ENCODE measurements at regions not wholly inside any gene's neighbourhood (a gene's known extent, or its start where the extent isn't known, plus 50 kb on each side); places are given as distances from the start of the nearest gene placed in this dataset.

DNA sequence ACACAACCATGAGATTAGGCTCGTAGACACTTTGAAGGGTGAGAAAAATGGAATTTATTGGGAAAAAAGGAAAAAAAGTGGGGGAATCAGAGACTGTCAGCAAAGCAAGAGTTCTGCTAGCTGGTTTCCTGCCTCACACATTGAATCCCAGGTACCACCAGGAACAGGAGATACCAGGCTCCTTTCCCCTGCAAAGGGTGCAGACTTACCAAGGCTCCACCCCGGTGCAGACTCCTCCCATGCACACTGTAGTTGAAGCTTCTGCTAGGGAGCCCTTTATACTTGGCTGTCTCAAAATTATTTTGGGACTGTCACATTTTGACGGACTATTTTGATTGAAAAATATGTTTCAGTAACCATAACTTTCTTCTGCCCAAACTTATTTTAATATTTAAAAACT is 819.9 kb upstream of the GBE1 start:
- FAIRE-seq, result no peak
- DNase-seq (ENCODE audit: low read depth), result no peak
- no peaks in the 10 kb centered on the region for H3K27me3 ChIP-seq (ENCODE audit: control insufficient read depth, insufficient read depth, low read length)

GRCh38 chr3:82572721-82573120 is 811.3 kb upstream of the GBE1 start:
- TF ChIP-seq, protein P1, sequence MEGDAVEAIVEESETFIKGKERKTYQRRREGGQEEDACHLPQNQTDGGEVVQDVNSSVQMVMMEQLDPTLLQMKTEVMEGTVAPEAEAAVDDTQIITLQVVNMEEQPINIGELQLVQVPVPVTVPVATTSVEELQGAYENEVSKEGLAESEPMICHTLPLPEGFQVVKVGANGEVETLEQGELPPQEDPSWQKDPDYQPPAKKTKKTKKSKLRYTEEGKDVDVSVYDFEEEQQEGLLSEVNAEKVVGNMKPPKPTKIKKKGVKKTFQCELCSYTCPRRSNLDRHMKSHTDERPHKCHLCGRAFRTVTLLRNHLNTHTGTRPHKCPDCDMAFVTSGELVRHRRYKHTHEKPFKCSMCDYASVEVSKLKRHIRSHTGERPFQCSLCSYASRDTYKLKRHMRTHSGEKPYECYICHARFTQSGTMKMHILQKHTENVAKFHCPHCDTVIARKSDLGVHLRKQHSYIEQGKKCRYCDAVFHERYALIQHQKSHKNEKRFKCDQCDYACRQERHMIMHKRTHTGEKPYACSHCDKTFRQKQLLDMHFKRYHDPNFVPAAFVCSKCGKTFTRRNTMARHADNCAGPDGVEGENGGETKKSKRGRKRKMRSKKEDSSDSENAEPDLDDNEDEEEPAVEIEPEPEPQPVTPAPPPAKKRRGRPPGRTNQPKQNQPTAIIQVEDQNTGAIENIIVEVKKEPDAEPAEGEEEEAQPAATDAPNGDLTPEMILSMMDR (IDR thresholded peaks at IDR 0.05; ENCODE audit: insufficient read depth, low read length, severe bottlenecking), result no peak
- FAIRE-seq, result no peak
- peak; percentile 91 for DNase-seq (ENCODE audit: low read depth)
- Histone ChIP-seq H3K27me3 (ENCODE audit: control insufficient read depth, insufficient read depth, low read length) (no peaks in the 10 kb centered on the region), H3K36me3 (ENCODE audit: control insufficient read depth, insufficient read depth, low read length) (no peaks in the 10 kb centered on the region), H3K4me3 (ENCODE audit: low read depth, low read length) (no peak overlapping the region)

More for the DNA sequence above, 819.9 kb upstream of the GBE1 start:
- TF ChIP-seq, protein P1 (IDR thresholded peaks at IDR 0.05; ENCODE audit: insufficient read depth, low read length, severe bottlenecking), result no peak
- Histone ChIP-seq H3K4me3 (ENCODE audit: low read depth, low read length) (no peak overlapping the region), H3K36me3 (ENCODE audit: control insufficient read depth, insufficient read depth, low read length) (no peaks in the 10 kb centered on the region)

DNA sequence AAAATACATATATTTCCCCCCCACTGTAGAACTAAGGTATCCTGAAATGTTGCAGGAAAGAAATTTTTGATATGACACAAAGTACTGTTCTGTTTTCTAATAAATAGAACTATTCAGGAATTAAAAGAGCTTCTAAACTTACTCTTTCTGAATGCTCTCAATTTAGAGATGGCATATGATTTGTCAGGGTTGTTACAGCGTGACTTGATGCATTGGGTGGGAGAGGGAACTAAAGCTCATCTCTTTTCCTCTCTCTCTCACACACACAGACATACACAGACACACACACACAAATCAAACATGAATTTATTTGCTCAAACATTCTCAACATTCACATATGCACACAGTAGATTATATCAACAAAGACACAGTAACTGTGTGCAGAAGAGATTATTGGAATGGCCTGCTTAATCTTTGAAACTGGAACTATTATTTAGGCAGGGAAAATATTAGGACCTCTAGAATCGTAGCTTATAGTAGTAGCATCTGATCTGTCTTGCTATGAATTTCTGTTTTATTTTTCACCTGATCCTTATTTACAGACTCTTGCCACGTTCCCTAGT is 807.4 kb upstream of the GBE1 start:
- TF ChIP-seq, protein P1 (IDR thresholded peaks at IDR 0.05; ENCODE audit: insufficient read depth, low read length, severe bottlenecking), result no peak
- H3K27me3 ChIP-seq (ENCODE audit: control insufficient read depth, insufficient read depth, low read length), result no peaks in the 10 kb centered on the region
- DNase-seq (ENCODE audit: low read depth) (no peak), FAIRE-seq (no peak)
- no peaks in the 10 kb centered on the region for H3K36me3 ChIP-seq (ENCODE audit: control insufficient read depth, insufficient read depth, low read length)
- no peak overlapping the region for H3K4me3 ChIP-seq (ENCODE audit: low read depth, low read length)

- Histone ChIP-seq H3K27me3 (ENCODE audit: control insufficient read depth, insufficient read depth, low read length) (no peaks in the 10 kb centered on the region), H3K4me3 (ENCODE audit: low read depth, low read length) (no peak overlapping the region), H3K36me3 (ENCODE audit: control insufficient read depth, insufficient read depth, low read length) (no peaks in the 10 kb centered on the region)
- no peak for DNase-seq (ENCODE audit: low read depth)
- no peak for FAIRE-seq
- TF ChIP-seq, protein P1 (IDR thresholded peaks at IDR 0.05; ENCODE audit: insufficient read depth, low read length, severe bottlenecking), result no peak
These were observed 805.7 kb upstream of the GBE1 start for GRCh38 chr3:82567029-82567600.

DNA sequence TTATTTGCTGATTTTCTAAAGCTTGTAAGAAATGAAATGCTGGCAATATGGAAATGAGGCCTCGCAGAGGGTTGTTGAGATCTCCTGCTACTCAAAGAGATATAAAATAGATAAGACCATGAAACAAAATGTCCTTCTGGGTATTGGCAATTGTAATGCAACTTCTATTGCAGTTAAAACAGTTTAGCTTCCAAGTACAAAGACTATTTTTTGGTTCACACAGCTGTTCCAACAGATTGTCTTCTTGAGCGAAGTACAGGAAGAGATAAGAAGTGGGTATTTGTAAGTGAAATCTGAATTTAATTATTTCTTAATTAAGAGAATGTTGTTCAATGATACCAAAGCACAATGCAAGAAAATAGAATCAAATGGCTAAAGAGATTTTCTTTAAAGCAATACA is 801.5 kb upstream of the GBE1 start:
- no peak overlapping the region for H3K4me3 ChIP-seq (ENCODE audit: low read depth, low read length)
- H3K36me3 ChIP-seq (ENCODE audit: control insufficient read depth, insufficient read depth, low read length), result no peaks in the 10 kb centered on the region
- TF ChIP-seq, protein P1 (IDR thresholded peaks at IDR 0.05; ENCODE audit: insufficient read depth, low read length, severe bottlenecking), result no peak
- DNase-seq (ENCODE audit: low read depth), result no peak
- FAIRE-seq, result no peak
- H3K27me3 ChIP-seq (ENCODE audit: control insufficient read depth, insufficient read depth, low read length), result no peaks in the 10 kb centered on the region

DNA sequence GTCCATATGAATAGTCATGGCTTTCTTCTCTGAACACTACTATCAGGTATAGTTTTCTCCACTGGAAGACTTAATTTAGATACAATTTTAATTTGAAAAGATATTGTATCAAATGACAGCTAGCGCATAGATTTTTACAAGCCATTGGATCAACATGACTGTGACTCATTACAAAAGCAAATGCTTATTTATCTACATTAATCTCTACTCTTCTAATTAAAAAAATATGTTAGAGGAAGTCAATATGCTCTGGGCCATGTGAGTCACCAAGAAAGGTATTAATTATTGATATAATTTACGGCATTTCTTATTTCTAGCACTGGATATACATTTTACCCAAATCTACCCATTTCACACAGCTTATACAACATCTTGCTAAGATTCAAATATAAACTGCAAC is 800.3 kb upstream of the GBE1 start:
- Histone ChIP-seq H3K27me3 (ENCODE audit: control insufficient read depth, insufficient read depth, low read length) (no peaks in the 10 kb centered on the region), H3K36me3 (ENCODE audit: control insufficient read depth, insufficient read depth, low read length) (no peaks in the 10 kb centered on the region), H3K4me3 (ENCODE audit: low read depth, low read length) (no peak overlapping the region)
- DNase-seq (ENCODE audit: low read depth) (peak; percentile 22), FAIRE-seq (no peak)
- TF ChIP-seq, protein P1 (IDR thresholded peaks at IDR 0.05; ENCODE audit: insufficient read depth, low read length, severe bottlenecking), result no peak

Data from bronchial epithelial cell (primary cell).